ENCODE measurements at regions not wholly inside any gene's neighbourhood (a gene's known extent, or its start where the extent isn't known, plus 50 kb on each side); places are given as distances from the start of the nearest gene placed in this dataset.

- no peak overlapping the region for H3K4me3 ChIP-seq (ENCODE audit: low read depth, poor library complexity, severe bottlenecking)
- DNase-seq (ENCODE audit: low spot score in 2 of 2), result no peak
- WGBS, 2 donors, result 52 to 56% methylated on average over 6 of the region's 6 CpGs
- intact Hi-C loops (cut with DNase I; ENCODE audit: low total_unique reads), result no loop called here
- TF ChIP-seq CTCF (IDR thresholded peaks at IDR 0.05) (no peak), POLR2A (IDR thresholded peaks at IDR 0.05) (no peak)
Measured at GRCh38 chr2:12068796-12069538, 322.5 kb downstream of the LPIN1 start.

GRCh38 chr2:12070153-12070552, 323.7 kb downstream of the LPIN1 start:
- H3K4me3 ChIP-seq (ENCODE audit: low read depth, poor library complexity, severe bottlenecking), result no peak overlapping the region
- no peak for TF ChIP-seq CTCF (IDR thresholded peaks at IDR 0.05)
- TF ChIP-seq POLR2A (IDR thresholded peaks at IDR 0.05), result no peak
- WGBS, 2 donors, result 49 to 50% methylated on average over 2 of the region's 2 CpGs
- DNase-seq (ENCODE audit: low spot score in 2 of 2), result no peak
- intact Hi-C loops (cut with DNase I; ENCODE audit: low total_unique reads), result no loop called here

GRCh38 chr2:12070581-12070980, 324.1 kb downstream of the LPIN1 start:
- WGBS, 2 donors, result 82 to 90% methylated on average over 4 of the region's 4 CpGs
- TF ChIP-seq CTCF (IDR thresholded peaks at IDR 0.05) (no peak), POLR2A (IDR thresholded peaks at IDR 0.05) (no peak)
- DNase-seq (ENCODE audit: low spot score in 2 of 2), result no peak
- no peak overlapping the region for H3K4me3 ChIP-seq (ENCODE audit: low read depth, poor library complexity, severe bottlenecking)
- intact Hi-C loops (cut with DNase I; ENCODE audit: low total_unique reads), result no loop called here

- no peak overlapping the region for H3K4me3 ChIP-seq (ENCODE audit: low read depth, poor library complexity, severe bottlenecking)
- DNase-seq (ENCODE audit: low spot score in 2 of 2), result no peak
- intact Hi-C loops (cut with DNase I; ENCODE audit: low total_unique reads), result no loop called here
- TF ChIP-seq CTCF (IDR thresholded peaks at IDR 0.05) (no peak), POLR2A (IDR thresholded peaks at IDR 0.05) (no peak)
Measured at GRCh38 chr2:12071318-12071717, 324.9 kb downstream of the LPIN1 start.

- no peak overlapping the region for H3K4me3 ChIP-seq (ENCODE audit: low read depth, poor library complexity, severe bottlenecking)
- DNase-seq (ENCODE audit: low spot score in 2 of 2), result no peak
- intact Hi-C loops (cut with DNase I; ENCODE audit: low total_unique reads), result no loop called here
- 94 to 96% methylated on average over 6 of the region's 6 CpGs for WGBS, 2 donors
- TF ChIP-seq CTCF (IDR thresholded peaks at IDR 0.05) (no peak), POLR2A (IDR thresholded peaks at IDR 0.05) (no peak)
Measured at GRCh38 chr2:12073217-12073852, 326.9 kb downstream of the LPIN1 start.
